K562 (cell line): ENCODE measurements at regions not wholly inside any gene's neighbourhood (a gene's known extent, or its start where the extent isn't known, plus 50 kb on each side); places are given as distances from the start of the nearest gene placed in this dataset.
A peak's percentile ranks its signal among the peaks of the same experiment; 100 is the strongest.

Experiments
- ATAC-seq: fragments of 200-7000 bp; cut with Tn5 transposase; 3 replicates; pipeline ENCODE4 v1.9.1; 2020; ENCODE audit warnings: moderate library complexity
- BruUV-seq: library from RNA; stranded (reverse); fragments of 400-500 nt; replicated peaks from 2 replicates; lab custom pipeline; 2021; lab: Mats Ljungman, UMichigan
- CTCF ChIA-PET: fragments of 300-600 bp; formaldehyde crosslinking; extraction: SDS; loops from one replicate; lab custom pipeline; 2021; ENCODE audit warnings: low intra/inter-chr PET ratio; lab: Yijun Ruan, JAX
- POLR2A ChIA-PET: fragments of 300-600, 350-650 bp; sonication (Branson Sonifier 250); formaldehyde crosslinking; extraction: SDS; loops from one replicate; lab custom pipeline; 2021; ENCODE audit warnings: antibody characterized with exemption, inconsistent platforms; lab: Yijun Ruan, JAX
- DNase-seq, 4 experiments: peaks; one replicate each; pipeline versions ENCODE4 v3.0.0 to v3.0.0-alpha.2; 2011 to 2018; ENCODE audit warnings: low spot score in 3 of 4, mixed read lengths in 3 of 4; ENCODE audit errors: extremely low read depth in 1 of 4
- FAIRE-seq: peaks from 2 replicates; lab custom pipeline; 2011; peaks lifted over from hg19 to GRCh38; lab: Jason Lieb, UNC
- H2AFZ ChIP-seq: 2 replicates; pipeline ENCODE4 v1.6.0; 2011; ENCODE audit warnings: low read depth, low read length, control low read depth, inconsistent platforms
- H3K27ac ChIP-seq: fragments of 200-600 bp; 3 replicates; pipeline ENCODE4 v1.8.0; 2011; ENCODE audit warnings: low read depth, mild to moderate bottlenecking, control low read depth, inconsistent platforms, low read length, moderate library complexity, mixed read lengths; ENCODE audit errors: extremely low read depth
- H3K27me3 ChIP-seq, 2 experiments: fragments of 300-600 bp in 1 of 2; 2 replicates in 1 of 2; 3 replicates in 1 of 2; pipeline versions ENCODE4 v1.6.0 to v1.8.0; 2011; ENCODE audit warnings: inconsistent platforms in 2 of 2, low read length in 2 of 2, mild to moderate bottlenecking in 1 of 2, mixed read lengths in 1 of 2, moderate library complexity in 1 of 2; ENCODE audit not compliant: control insufficient read depth in 2 of 2, insufficient read depth in 2 of 2
- H3K36me3 ChIP-seq: fragments of 300-600 bp; 3 replicates; pipeline ENCODE4 v1.8.0; 2011; ENCODE audit warnings: mild to moderate bottlenecking, low read length, inconsistent platforms; ENCODE audit not compliant: control insufficient read depth, insufficient read depth
- H3K4me1 ChIP-seq, 2 experiments: fragments of 200-600 bp in 1 of 2; replicated peaks in 1 of 2; 2 replicates in 1 of 2; 3 replicates in 1 of 2; pipeline versions ENCODE4 v1.5.1 to v1.8.0; 2011; ENCODE audit warnings: inconsistent platforms in 2 of 2, low read length in 2 of 2, mild to moderate bottlenecking in 1 of 2, mixed read lengths in 1 of 2, moderate library complexity in 1 of 2; ENCODE audit not compliant: control insufficient read depth in 2 of 2, insufficient read depth in 2 of 2
- H3K4me2 ChIP-seq: 2 replicates; pipeline ENCODE4 v1.6.1; 2011; ENCODE audit warnings: low read length, control low read depth, inconsistent platforms, mixed read lengths; ENCODE audit not compliant: insufficient read depth
- H3K4me3 ChIP-seq: fragments of 200-600 bp; sonication (generic), shearing (Covaris generic); 2 replicates; pipeline ENCODE4 v1.5.1; 2016; ENCODE audit warnings: control low read depth, inconsistent platforms
- H3K79me2 ChIP-seq: fragments of 200-600 bp; 3 replicates; pipeline ENCODE4 v1.8.0; 2011; ENCODE audit warnings: low read length, inconsistent platforms; ENCODE audit not compliant: control insufficient read depth, insufficient read depth
- H3K9ac ChIP-seq, 2 experiments: 2 replicates each; pipeline versions ENCODE4 v1.6.0 to v1.6.1; 2011; ENCODE audit warnings: low read depth in 2 of 2, low read length in 2 of 2, control low read depth in 1 of 2, inconsistent platforms in 1 of 2, mild to moderate bottlenecking in 1 of 2, mixed read lengths in 1 of 2; ENCODE audit not compliant: insufficient read depth in 1 of 2
- H3K9me1 ChIP-seq: one replicate; pipeline ENCODE4 v1.6.0; 2011; ENCODE audit warnings: inconsistent platforms, mild to moderate bottlenecking, low read length, moderate library complexity; ENCODE audit not compliant: control insufficient read depth, insufficient read depth
- H3K9me3 ChIP-seq: replicated peaks from 2 replicates; pipeline ENCODE4 v1.5.1; 2011; ENCODE audit warnings: low read depth, low read length, inconsistent platforms; ENCODE audit not compliant: control insufficient read depth, insufficient read depth
- H4K20me1 ChIP-seq: replicated peaks from 2 replicates; pipeline ENCODE4 v1.6.1; 2011; ENCODE audit warnings: low read length, inconsistent platforms, mixed read lengths; ENCODE audit not compliant: control insufficient read depth, insufficient read depth
- ATF3 ChIP-seq, 2 experiments: fragments of 450-650 bp in 1 of 2; sonication (generic) in 1 of 2; formaldehyde crosslinking in 1 of 2; IDR thresholded peaks in 1 of 2; conservative IDR thresholded peaks in 1 of 2; 2 replicates each; pipeline versions ENCODE4 v1.6.1 to v1.8.1; 2016 to 2023; ENCODE audit warnings: mild to moderate bottlenecking in 2 of 2, moderate library complexity in 2 of 2, inconsistent platforms in 1 of 2, missing genetic modification reagents in 1 of 2
- FOSL1 ChIP-seq: fragments of 200-800 bp; sonication (Bioruptor generic); conservative IDR thresholded peaks from 2 replicates; pipeline ENCODE4 v1.6.1; 2016; ENCODE audit warnings: missing genetic modification characterization, missing compliant biosample characterization
- JUND ChIP-seq, 2 experiments: IDR thresholded peaks; 2 replicates in 1 of 2; 3 replicates in 1 of 2; pipeline ENCODE4 v1.6.1; 2011; ENCODE audit warnings: borderline replicate concordance in 2 of 2, low read depth in 2 of 2, low read length in 2 of 2, improper control_type of control experiment in 1 of 2, missing biosample characterization in 1 of 2, missing genetic modification characterization in 1 of 2, missing genetic modification reagents in 1 of 2
- PRMT5 ChIP-seq: sonication (generic); formaldehyde crosslinking; IDR thresholded peaks from 2 replicates; pipeline ENCODE4 v1.5.0; 2020; ENCODE audit warnings: missing genetic modification reagents
- SMARCE1 ChIP-seq: fragments of 450-650 bp; IDR thresholded peaks from 2 replicates; pipeline ENCODE4 v1.7.1; 2016; ENCODE audit warnings: mild to moderate bottlenecking
- ZNF586 ChIP-seq: fragments of 450-650 bp; formaldehyde crosslinking; conservative IDR thresholded peaks from 2 replicates; pipeline ENCODE4 v1.4.0; 2020; ENCODE audit warnings: mild to moderate bottlenecking, moderate library complexity
- WGBS: fragments of 100-300 bp; shearing (Covaris generic); methylation state at CpG from one replicate; pipeline ENCODE4 v1.1.6; 2016; ENCODE audit warnings: low coverage, mixed read lengths; ENCODE audit not compliant: insufficient coverage; ENCODE audit errors: missing lambda C conversion rate; 5-methylcytosine and 5-hydroxymethylcytosine counted together
- in situ Hi-C: fragments of 300-500 bp; cut with MboI; formaldehyde crosslinking; loops from 4 replicates; pipeline ENCODE4 v1.15.0; 2018; ENCODE audit warnings: inconsistent platforms, mixed read lengths
- intact Hi-C: fragments of 100-400 bp; cut with micrococcal nuclease; formaldehyde crosslinking; loops from 2 replicates; pipeline ENCODE4 v1.14.2; 2022

DNA sequence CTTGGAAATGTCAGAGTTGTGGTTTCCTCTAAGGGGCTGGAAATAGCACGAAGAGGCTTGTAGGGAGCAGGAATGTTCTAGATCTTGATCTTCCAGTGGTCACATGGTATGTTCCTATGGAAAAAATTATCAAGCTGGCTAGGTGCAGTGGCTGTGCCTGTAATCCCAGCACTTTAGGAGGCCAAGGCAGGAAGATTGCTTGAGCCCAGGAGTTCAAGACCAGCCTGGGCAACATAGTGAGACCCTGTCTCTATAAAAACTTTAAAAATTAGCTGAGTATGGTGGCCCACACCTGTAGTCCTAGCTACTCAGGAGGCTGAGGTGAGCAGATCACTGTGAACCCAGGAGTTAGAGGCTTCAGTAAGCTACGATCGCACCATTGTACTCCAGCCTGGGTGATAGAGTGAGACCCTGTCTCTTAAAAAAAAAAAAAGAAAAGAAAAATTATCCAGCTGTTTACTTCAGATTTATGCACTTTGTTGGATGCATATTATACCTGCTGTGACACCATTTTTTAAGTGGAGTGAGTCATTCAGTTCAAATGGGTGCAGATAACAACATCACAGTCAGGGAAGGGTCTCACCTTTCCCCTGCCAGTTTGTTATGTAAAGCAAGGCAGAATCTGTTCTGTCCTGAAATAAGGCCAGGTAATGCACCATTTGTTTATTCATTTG is 65.7 kb upstream of the LYRM9 start:
- ChIA-PET CTCF (no interaction called here), POLR2A (interaction anchor here (0.7 to 1.4 kb wide), 2 partner anchors 9 to 29 kb away, joined by 3 read pairs; no protein-coding TSS in a partner anchor)
- H4K20me1 ChIP-seq, result no peaks in the 10 kb centered on the region
- WGBS, result 72% methylated on average over 3 of the region's 3 CpGs
- no peaks in the 10 kb centered on the region for H3K36me3 ChIP-seq
- H3K4me2 ChIP-seq, result no peak overlapping the region
- intact Hi-C loops (no loop called here), in situ Hi-C loops (no loop called here)
- DNase-seq (no peak), ATAC-seq (no peak), FAIRE-seq (no peak)
- BruUV-seq, result no TSS peak
- no peaks in the 10 kb centered on the region for H3K27me3 ChIP-seq
- peak overlapping the region; percentile 42; the same call in 1 of the 2 replicates for H2AFZ ChIP-seq
- H3K27ac ChIP-seq, result no peak overlapping the region
- H3K9me3 ChIP-seq, result no peaks in the 10 kb centered on the region
- H3K4me1 ChIP-seq, result peaks cover 28 to 29% of the 10 kb centered on the region in 2 experiments
- no peak overlapping the region for H3K9ac ChIP-seq
- H3K9me1 ChIP-seq, result peaks cover 2% of the 10 kb centered on the region
- H3K79me2 ChIP-seq, result no peaks in the 10 kb centered on the region
- TF ChIP-seq FOSL1 (tag) (peak; percentile 26; the same call in 1 of the 2 replicates), ZNF586 (CRISPR knock-in tag) (no peak), JUND (IDR thresholded peaks at IDR 0.05; ENCODE audit: borderline replicate concordance, low read depth, low read length) (peak; percentile 45; the same call in 1 of the 2 replicates), JUND (tag; IDR thresholded peaks at IDR 0.05; ENCODE audit: borderline replicate concordance, low read depth, low read length) (0 out of 3 replicates have a peak, but pooled peaks have one; percentile 22), SMARCE1 (0 out of 2 replicates have a peak, but pooled peaks have one; percentile 20), ATF3 (IDR thresholded peaks at IDR 0.05) (peak; percentile 30; the same call in 1 of the 2 replicates), ATF3 (CRISPR knock-in tag; conservative IDR thresholded peaks at IDR 0.05) (no peak), PRMT5 (CRISPR knock-in tag) (no peak)
- no peak overlapping the region for H3K4me3 ChIP-seq
